ENCODE measurements at regions not wholly inside any gene's neighbourhood (a gene's known extent, or its start where the extent isn't known, plus 50 kb on each side); places are given as distances from the start of the nearest gene placed in this dataset.
"Not testable (repeated sequence)": the region's sequence is repeated elsewhere in the genome, so short reads cannot be mapped to it uniquely, and the experiment has no call there.

GRCh38 chr4:107415490-107415889 lies 304.5 kb downstream of the PAPSS1 start:
- TF ChIP-seq POLR2AphosphoS5, CTCF, EP300 (IDR thresholded peaks at IDR 0.05): not testable (repeated sequence)
